ENCODE measurements at regions not wholly inside any gene's neighbourhood (a gene's known extent, or its start where the extent isn't known, plus 50 kb on each side); places are given as distances from the start of the nearest gene placed in this dataset.

- TF ChIP-seq CTCF (IDR thresholded peaks at IDR 0.05; ENCODE audit: borderline replicate concordance, extremely low read depth, low read length, poor library complexity, severe bottlenecking) (no peak), EZH2 (IDR thresholded peaks at IDR 0.05; ENCODE audit: borderline replicate concordance, low read depth, low read length, severe bottlenecking) (no peak)
Observed at GRCh38 chr16:13517841-13518240, 402.1 kb upstream of the ERCC4 start.
